Liver (tissue), 8 donors: ENCODE measurements at regions not wholly inside any gene's neighbourhood (a gene's known extent, or its start where the extent isn't known, plus 50 kb on each side); places are given as distances from the start of the nearest gene placed in this dataset.

ENCODE experiments used
- DNase-seq: peaks from one replicate; pipeline ENCODE4 v3.0.0-alpha.2; 2017; ENCODE audit warnings: low spot score
- H3K27ac ChIP-seq, 2 donors: one replicate each; pipeline ENCODE4 v1.7.0; 2013; ENCODE audit warnings: inconsistent platforms in 2 of 2, low read length in 2 of 2, control low read depth in 1 of 2, low read depth in 1 of 2, mild to moderate bottlenecking in 1 of 2
- H3K27me3 ChIP-seq, 4 donors: one replicate each; pipeline versions ENCODE4 v1.6.1 to v1.7.0; 2013; ENCODE audit warnings: low read length in 3 of 4, inconsistent platforms in 1 of 4, mild to moderate bottlenecking in 1 of 4, moderate library complexity in 1 of 4; ENCODE audit not compliant: control insufficient read depth in 4 of 4, insufficient read depth in 4 of 4
- H3K36me3 ChIP-seq, 4 donors: one replicate each; pipeline versions ENCODE4 v1.6.1 to v1.7.0; 2013; ENCODE audit warnings: low read length in 3 of 4, mild to moderate bottlenecking in 3 of 4, low read depth in 1 of 4, moderate library complexity in 1 of 4; ENCODE audit not compliant: control insufficient read depth in 4 of 4, insufficient read depth in 3 of 4
- H3K4me1 ChIP-seq, 4 donors: one replicate each; pipeline versions ENCODE4 v1.6.1 to v1.7.0; 2013; ENCODE audit warnings: low read length in 3 of 4, mild to moderate bottlenecking in 3 of 4, moderate library complexity in 1 of 4; ENCODE audit not compliant: control insufficient read depth in 4 of 4, insufficient read depth in 4 of 4
- H3K4me3 ChIP-seq, 3 donors: one replicate each; pipeline versions ENCODE4 v1.6.1 to v1.7.0; 2013; ENCODE audit warnings: low read length in 3 of 3, control low read depth in 1 of 3, low read depth in 1 of 3, mild to moderate bottlenecking in 1 of 3
- H3K9ac ChIP-seq, 2 donors: one replicate each; pipeline ENCODE4 v1.7.0; 2013; ENCODE audit warnings: low read length in 2 of 2, mild to moderate bottlenecking in 2 of 2, moderate library complexity in 2 of 2, control low read depth in 1 of 2, low read depth in 1 of 2
- H3K9me3 ChIP-seq, 4 donors: one replicate each; pipeline versions ENCODE4 v1.6.1 to v1.7.0; 2013; ENCODE audit warnings: low read length in 3 of 4; ENCODE audit not compliant: control insufficient read depth in 4 of 4
- ATF3 ChIP-seq: IDR thresholded peaks from 2 replicates; pipeline ENCODE4 v1.6.1; 2016; ENCODE audit warnings: antibody characterized with exemption
- CTCF ChIP-seq: fragments of 150-350 bp; IDR thresholded peaks from 2 replicates; pipeline ENCODE4 v1.5.1; 2017; ENCODE audit warnings: improper control_type of control experiment, low read depth, low read length; ENCODE audit not compliant: missing input control
- EGR1 ChIP-seq, 2 donors: IDR thresholded peaks; 2 replicates each; pipeline ENCODE4 v1.6.1; 2016 to 2018; ENCODE audit warnings: antibody characterized with exemption in 2 of 2, low read depth in 2 of 2
- FOXA1 ChIP-seq: IDR thresholded peaks from 2 replicates; pipeline ENCODE4 v1.6.1; 2016; ENCODE audit warnings: antibody characterized with exemption
- FOXA2 ChIP-seq: IDR thresholded peaks from 2 replicates; pipeline ENCODE4 v1.6.1; 2016; ENCODE audit warnings: antibody characterized with exemption
- GABPA ChIP-seq, 2 donors: IDR thresholded peaks in 1 of 2; conservative IDR thresholded peaks in 1 of 2; 2 replicates each; pipeline ENCODE4 v1.6.1; 2016; ENCODE audit warnings: antibody characterized with exemption in 2 of 2, mild to moderate bottlenecking in 1 of 2, moderate library complexity in 1 of 2
- HNF4A ChIP-seq, 2 donors: conservative IDR thresholded peaks; 2 replicates each; pipeline ENCODE4 v1.6.1; 2016; ENCODE audit warnings: antibody characterized with exemption in 2 of 2, mild to moderate bottlenecking in 2 of 2
- HNF4G ChIP-seq: IDR thresholded peaks from 2 replicates; pipeline ENCODE4 v1.6.1; 2016; ENCODE audit warnings: antibody characterized with exemption
- JUND ChIP-seq, 2 donors: IDR thresholded peaks; 2 replicates each; pipeline ENCODE4 v1.6.1; 2016; ENCODE audit warnings: antibody characterized with exemption in 2 of 2
- MAX ChIP-seq: IDR thresholded peaks from 2 replicates; pipeline ENCODE4 v1.6.1; 2016; ENCODE audit warnings: antibody characterized with exemption
- NR2F2 ChIP-seq: IDR thresholded peaks from 2 replicates; pipeline ENCODE4 v1.6.1; 2016; ENCODE audit warnings: antibody characterized with exemption
- RAD21 ChIP-seq, 2 donors: IDR thresholded peaks; 2 replicates each; pipeline ENCODE4 v1.6.1; 2016; ENCODE audit warnings: antibody characterized with exemption in 2 of 2, mild to moderate bottlenecking in 2 of 2
- REST ChIP-seq: IDR thresholded peaks from 2 replicates; pipeline ENCODE4 v1.6.1; 2016; ENCODE audit warnings: antibody characterized with exemption, mild to moderate bottlenecking
- RXRA ChIP-seq, 2 donors: IDR thresholded peaks; 2 replicates each; pipeline ENCODE4 v1.6.1; 2017 to 2018; ENCODE audit warnings: antibody characterized with exemption in 2 of 2, mild to moderate bottlenecking in 1 of 2
- SP1 ChIP-seq: IDR thresholded peaks from 2 replicates; pipeline ENCODE4 v1.6.1; 2018; ENCODE audit warnings: antibody characterized with exemption, mild to moderate bottlenecking
- TAF1 ChIP-seq: conservative IDR thresholded peaks from 2 replicates; pipeline ENCODE4 v1.6.1; 2016; ENCODE audit warnings: antibody characterized with exemption, mild to moderate bottlenecking
- WGBS: extraction: QIAGEN DNeasy Blood & Tissue Kit; methylation state at CpG from one replicate; pipeline ENCODE4 v1.1.7; 2013; 5-methylcytosine and 5-hydroxymethylcytosine counted together
- donor health status: healthy.
- donor health status: healthy.
- donor health status: healthy.
- donor health status: healthy.
- donor health status: healthy.

GRCh38 chr9:27991221-27991620 is 417.9 kb upstream of the C9orf72 start:
- no peak for TF ChIP-seq EGR1 (IDR thresholded peaks at IDR 0.05; ENCODE audit: low read depth in 2 of 2)
- no peak for TF ChIP-seq JUND (IDR thresholded peaks at IDR 0.05)
- TF ChIP-seq CTCF = no peak
- no peak for TF ChIP-seq RXRA (IDR thresholded peaks at IDR 0.05)
- TF ChIP-seq NR2F2 = no peak
- TF ChIP-seq RAD21 (IDR thresholded peaks at IDR 0.05) = no peak
- Histone ChIP-seq H3K27ac (no peak overlapping the region), H3K9ac (no peak overlapping the region), H3K9me3 (no peaks in the 10 kb centered on the region), H3K4me3 (no peak overlapping the region), H3K27me3 (no peaks in the 10 kb centered on the region), H3K36me3 (no peaks in the 10 kb centered on the region), H3K4me1 (no peaks in the 10 kb centered on the region)
- no peak for DNase-seq
- 72% methylated on average over 5 of the region's 5 CpGs for WGBS

GRCh38 chr9:28001096-28001495 is 427.8 kb upstream of the C9orf72 start:
- H3K27ac ChIP-seq = no peak overlapping the region
- 57% methylated on average over 1 of the region's 1 CpG for WGBS
- no peaks in the 10 kb centered on the region for H3K9me3 ChIP-seq
- TF ChIP-seq ATF3 (no peak), HNF4G (no peak)
- H3K36me3 ChIP-seq = no peaks in the 10 kb centered on the region
- H3K9ac ChIP-seq = no peak overlapping the region
- no peaks in the 10 kb centered on the region for H3K27me3 ChIP-seq
- no peak for DNase-seq
- H3K4me3 ChIP-seq = no peak overlapping the region
- H3K4me1 ChIP-seq = no peaks in the 10 kb centered on the region

- Histone ChIP-seq H3K4me1 (no peaks in the 10 kb centered on the region), H3K9me3 (no peaks in the 10 kb centered on the region), H3K4me3 (no peak overlapping the region), H3K36me3 (no peaks in the 10 kb centered on the region), H3K27ac (no peak overlapping the region), H3K27me3 (no peaks in the 10 kb centered on the region), H3K9ac (no peak overlapping the region)
- WGBS = 61% methylated on average over 4 of the region's 4 CpGs
- DNase-seq = no peak
- TF ChIP-seq FOXA2 = no peak
These were observed 431.6 kb upstream of the C9orf72 start for GRCh38 chr9:28004900-28005299.

- no peak for DNase-seq
- no peak overlapping the region for H3K4me3 ChIP-seq
- H3K4me1 ChIP-seq = no peaks in the 10 kb centered on the region
- H3K27ac ChIP-seq = no peak overlapping the region
- 69% methylated on average over 1 of the region's 1 CpG for WGBS
- H3K9me3 ChIP-seq = no peaks in the 10 kb centered on the region
- no peak overlapping the region for H3K9ac ChIP-seq
- H3K27me3 ChIP-seq = no peaks in the 10 kb centered on the region
- H3K36me3 ChIP-seq = no peaks in the 10 kb centered on the region
- no peak for TF ChIP-seq FOXA2
- no peak for TF ChIP-seq MAX
- TF ChIP-seq FOXA1 = no peak
- no peak for TF ChIP-seq NR2F2
- TF ChIP-seq JUND (IDR thresholded peaks at IDR 0.05) = no peak
- TF ChIP-seq RAD21 (IDR thresholded peaks at IDR 0.05) = no peak
- no peak for TF ChIP-seq CTCF
- no peak for TF ChIP-seq ATF3
- TF ChIP-seq HNF4A (conservative IDR thresholded peaks at IDR 0.05) = no peak
- no peak for TF ChIP-seq SP1
- TF ChIP-seq EGR1 (IDR thresholded peaks at IDR 0.05; ENCODE audit: low read depth in 2 of 2) = no peak
- no peak for TF ChIP-seq TAF1
- no peak for TF ChIP-seq REST
- no peak for TF ChIP-seq GABPA (IDR thresholded peaks at IDR 0.05 in 1 of 2, conservative IDR thresholded peaks at IDR 0.05 in 1 of 2)
These were observed 432.5 kb upstream of the C9orf72 start for GRCh38 chr9:28005779-28006178.
